Neural progenitor cell (in vitro differentiated cells): ENCODE measurements at regions not wholly inside any gene's neighbourhood (a gene's known extent, or its start where the extent isn't known, plus 50 kb on each side); places are given as distances from the start of the nearest gene placed in this dataset.

Experiments used
- DNase-seq: peaks from one replicate; pipeline ENCODE4 v3.0.0-alpha.2; 2016; ENCODE audit warnings: low spot score
- H2AFZ ChIP-seq: fragments of 200-600 bp; sonication (generic); replicated peaks from 2 replicates; pipeline ENCODE4 v1.6.1; 2016; ENCODE audit warnings: antibody characterized with exemption
- H3F3A ChIP-seq: fragments of 200-600 bp; sonication (generic); 2 replicates; pipeline ENCODE4 v1.6.1; 2016; ENCODE audit warnings: antibody characterized with exemption, low read depth
- H3K27ac ChIP-seq: fragments of 200-600 bp; sonication (generic); 2 replicates; pipeline ENCODE4 v1.5.1; 2016; ENCODE audit warnings: mild to moderate bottlenecking
- H3K27me3 ChIP-seq: fragments of 200-600 bp; sonication (generic); 2 replicates; pipeline ENCODE4 v1.6.1; 2016; ENCODE audit warnings: mild to moderate bottlenecking, moderate library complexity
- H3K36me3 ChIP-seq: fragments of 200-600 bp; sonication (generic); 2 replicates; pipeline ENCODE4 v1.5.1; 2016
- H3K4me1 ChIP-seq: fragments of 200-600 bp; sonication (generic); 2 replicates; pipeline ENCODE4 v1.6.1; 2016; ENCODE audit warnings: mixed run types
- H3K4me2 ChIP-seq: fragments of 200-600 bp; sonication (generic); 2 replicates; pipeline ENCODE4 v1.6.1; 2016
- H3K4me3 ChIP-seq: fragments of 200-600 bp; sonication (generic); 2 replicates; pipeline ENCODE4 v1.5.1; 2016
- H3K79me2 ChIP-seq: fragments of 200-600 bp; sonication (generic); 2 replicates; pipeline ENCODE4 v1.6.1; 2016; ENCODE audit warnings: low read depth
- H3K9ac ChIP-seq: fragments of 200-600 bp; sonication (generic); 2 replicates; pipeline ENCODE4 v1.6.1; 2016
- H3K9me3 ChIP-seq: fragments of 200-600 bp; sonication (generic); 2 replicates; pipeline ENCODE4 v1.5.1; 2016; ENCODE audit warnings: low read depth
- H4K20me1 ChIP-seq: fragments of 200-600 bp; sonication (generic); 2 replicates; pipeline ENCODE4 v1.6.1; 2016; ENCODE audit warnings: low read depth
- H3K27ac Mint-ChIP-seq: 3 replicates; pipeline ENCODE4 v1.8.0; 2021; ENCODE audit warnings: mixed read lengths
- H3K27me3 Mint-ChIP-seq: 2 replicates; pipeline ENCODE4 v1.8.0; 2022; ENCODE audit warnings: low read depth, mild to moderate bottlenecking, inconsistent platforms, moderate library complexity, mixed read lengths; ENCODE audit not compliant: insufficient read depth
- H3K36me3 Mint-ChIP-seq: 3 replicates; pipeline ENCODE4 v1.8.0; 2021; ENCODE audit warnings: mixed read lengths
- H3K4me1 Mint-ChIP-seq: 3 replicates; pipeline ENCODE4 v1.8.0; 2021; ENCODE audit warnings: mixed read lengths
- H3K4me3 Mint-ChIP-seq: 3 replicates; pipeline ENCODE4 v1.8.0; 2021; ENCODE audit warnings: mild to moderate bottlenecking, moderate library complexity, mixed read lengths
- H3K9me3 Mint-ChIP-seq: 3 replicates; pipeline ENCODE4 v1.8.0; 2020; ENCODE audit warnings: mixed read lengths
- EZH2 ChIP-seq: fragments of 200-600 bp; sonication (generic); IDR thresholded peaks from 2 replicates; pipeline ENCODE4 v1.6.1; 2017; ENCODE audit warnings: antibody characterized with exemption, mild to moderate bottlenecking, moderate library complexity
- EZH2phosphoT487 ChIP-seq: fragments of 200-600 bp; sonication (generic); IDR thresholded peaks from 2 replicates; pipeline ENCODE4 v1.6.1; 2017; ENCODE audit warnings: antibody characterized with exemption
- TF ChIP-seq, protein P1 (sequence below): fragments of 200-600 bp; sonication (generic); IDR thresholded peaks from 2 replicates; pipeline ENCODE4 v1.5.1; 2017; ENCODE audit warnings: antibody characterized with exemption, mild to moderate bottlenecking

DNA sequence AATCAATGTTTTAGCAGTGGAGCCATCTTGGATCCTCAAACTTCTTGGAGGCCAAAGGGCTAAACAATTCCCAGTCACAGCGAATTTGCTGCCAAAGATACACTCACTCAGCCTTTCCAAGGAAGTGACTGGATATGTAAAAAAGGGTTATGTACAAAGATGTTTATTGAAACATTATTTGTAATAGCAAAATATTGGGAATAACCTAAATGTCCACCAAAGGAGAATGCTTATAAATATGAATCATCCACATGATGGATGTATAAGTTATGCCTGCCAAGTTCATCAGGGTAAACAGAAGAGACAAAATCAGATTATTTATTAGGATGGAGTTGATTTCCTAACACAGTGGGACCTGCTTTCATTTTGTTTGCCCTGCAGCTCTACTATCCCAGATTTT, 145.2 kb upstream of the ABCA1 start:
- Mint-ChIP-seq H3K27ac (no peak overlapping the region), H3K4me3 (no peak overlapping the region), H3K4me1 (peaks cover 12% of the 10 kb centered on the region), H3K27me3 (peaks cover 4% of the 10 kb centered on the region), H3K9me3 (no peaks in the 10 kb centered on the region), H3K36me3 (no peaks in the 10 kb centered on the region)
- no peaks in the 10 kb centered on the region for H3K79me2 ChIP-seq
- no peaks in the 10 kb centered on the region for H3K36me3 ChIP-seq
- H3K9ac ChIP-seq, result no peak overlapping the region
- H3F3A ChIP-seq, result no peaks in the 10 kb centered on the region
- no peak overlapping the region for H3K4me3 ChIP-seq
- no peaks in the 10 kb centered on the region for H3K4me1 ChIP-seq
- DNase-seq, result no peak
- no peak overlapping the region for H3K4me2 ChIP-seq
- H3K27me3 ChIP-seq, result no peaks in the 10 kb centered on the region
- no peak for TF ChIP-seq EZH2phosphoT487
- TF ChIP-seq, protein P1, sequence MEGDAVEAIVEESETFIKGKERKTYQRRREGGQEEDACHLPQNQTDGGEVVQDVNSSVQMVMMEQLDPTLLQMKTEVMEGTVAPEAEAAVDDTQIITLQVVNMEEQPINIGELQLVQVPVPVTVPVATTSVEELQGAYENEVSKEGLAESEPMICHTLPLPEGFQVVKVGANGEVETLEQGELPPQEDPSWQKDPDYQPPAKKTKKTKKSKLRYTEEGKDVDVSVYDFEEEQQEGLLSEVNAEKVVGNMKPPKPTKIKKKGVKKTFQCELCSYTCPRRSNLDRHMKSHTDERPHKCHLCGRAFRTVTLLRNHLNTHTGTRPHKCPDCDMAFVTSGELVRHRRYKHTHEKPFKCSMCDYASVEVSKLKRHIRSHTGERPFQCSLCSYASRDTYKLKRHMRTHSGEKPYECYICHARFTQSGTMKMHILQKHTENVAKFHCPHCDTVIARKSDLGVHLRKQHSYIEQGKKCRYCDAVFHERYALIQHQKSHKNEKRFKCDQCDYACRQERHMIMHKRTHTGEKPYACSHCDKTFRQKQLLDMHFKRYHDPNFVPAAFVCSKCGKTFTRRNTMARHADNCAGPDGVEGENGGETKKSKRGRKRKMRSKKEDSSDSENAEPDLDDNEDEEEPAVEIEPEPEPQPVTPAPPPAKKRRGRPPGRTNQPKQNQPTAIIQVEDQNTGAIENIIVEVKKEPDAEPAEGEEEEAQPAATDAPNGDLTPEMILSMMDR, result no peak
- TF ChIP-seq EZH2, result no peak
- no peak overlapping the region for H2AFZ ChIP-seq
- no peaks in the 10 kb centered on the region for H4K20me1 ChIP-seq
- no peak overlapping the region for H3K27ac ChIP-seq
- H3K9me3 ChIP-seq, result no peaks in the 10 kb centered on the region

DNA sequence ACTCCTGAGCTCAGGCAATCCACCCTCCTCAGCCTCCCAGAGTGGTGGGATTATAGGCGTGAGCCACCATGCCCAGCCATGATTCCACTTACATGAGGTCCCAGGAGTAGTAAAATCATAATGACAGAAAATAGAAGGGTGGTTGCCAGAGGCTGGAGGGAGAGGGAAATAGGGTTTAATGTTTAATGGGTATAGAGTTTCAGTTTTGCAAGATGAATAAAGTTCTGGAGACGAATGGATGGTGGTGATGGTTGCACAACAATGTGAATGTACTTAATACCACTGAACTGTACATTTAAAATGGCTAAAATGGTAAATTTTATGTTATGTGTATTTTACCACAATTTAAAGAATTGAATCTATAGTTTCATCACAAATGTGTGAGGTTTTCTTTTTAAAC, 146.5 kb upstream of the ABCA1 start:
- Histone ChIP-seq H3K4me1 (no peaks in the 10 kb centered on the region), H3K27me3 (no peaks in the 10 kb centered on the region), H4K20me1 (no peaks in the 10 kb centered on the region), H3K79me2 (no peaks in the 10 kb centered on the region), H3K4me3 (no peak overlapping the region), H2AFZ (no peak overlapping the region), H3K9ac (no peak overlapping the region), H3K27ac (no peak overlapping the region), H3K4me2 (no peak overlapping the region), H3K9me3 (no peaks in the 10 kb centered on the region), H3K36me3 (no peaks in the 10 kb centered on the region), H3F3A (no peaks in the 10 kb centered on the region)
- Mint-ChIP-seq H3K4me3 (no peak overlapping the region), H3K27ac (no peak overlapping the region), H3K27me3 (peaks cover 4% of the 10 kb centered on the region), H3K9me3 (no peaks in the 10 kb centered on the region), H3K4me1 (peaks cover 10% of the 10 kb centered on the region), H3K36me3 (no peaks in the 10 kb centered on the region)
- TF ChIP-seq, protein P1, result no peak
- TF ChIP-seq EZH2phosphoT487 (no peak), EZH2 (no peak)
- no peak for DNase-seq

DNA sequence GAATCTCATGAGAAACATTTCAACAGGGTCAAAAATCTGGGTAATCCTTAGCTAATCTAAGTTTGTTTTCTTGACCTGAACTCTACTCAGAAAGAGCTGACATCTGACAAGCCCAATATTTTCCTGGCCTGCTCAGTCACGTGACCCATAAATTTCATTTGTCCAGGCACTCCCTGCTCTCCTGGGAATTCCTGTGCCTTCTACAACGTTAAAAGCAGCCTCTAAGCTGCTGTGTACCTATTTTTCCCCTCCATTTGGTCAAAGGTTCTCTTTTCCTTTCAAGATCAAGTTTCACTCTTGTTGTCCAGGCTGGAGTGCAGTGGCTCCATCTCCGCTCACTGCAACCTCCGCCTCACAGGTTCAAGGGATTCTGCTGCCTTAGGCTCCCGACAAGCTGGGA, 148.8 kb upstream of the ABCA1 start:
- Histone ChIP-seq H3K4me3 (no peak overlapping the region), H4K20me1 (no peaks in the 10 kb centered on the region), H3K4me1 (no peaks in the 10 kb centered on the region), H3K4me2 (no peak overlapping the region), H3K36me3 (no peaks in the 10 kb centered on the region), H3K79me2 (no peaks in the 10 kb centered on the region), H3F3A (no peaks in the 10 kb centered on the region), H2AFZ (no peak overlapping the region), H3K9me3 (no peaks in the 10 kb centered on the region), H3K27ac (no peak overlapping the region), H3K27me3 (no peaks in the 10 kb centered on the region), H3K9ac (no peak overlapping the region)
- Mint-ChIP-seq H3K4me3 (no peak overlapping the region), H3K27me3 (no peaks in the 10 kb centered on the region), H3K9me3 (no peaks in the 10 kb centered on the region), H3K4me1 (no peaks in the 10 kb centered on the region), H3K36me3 (no peaks in the 10 kb centered on the region), H3K27ac (no peak overlapping the region)
- TF ChIP-seq EZH2 (no peak), EZH2phosphoT487 (no peak)
- TF ChIP-seq, protein P1, result no peak
- DNase-seq, result no peak

DNA sequence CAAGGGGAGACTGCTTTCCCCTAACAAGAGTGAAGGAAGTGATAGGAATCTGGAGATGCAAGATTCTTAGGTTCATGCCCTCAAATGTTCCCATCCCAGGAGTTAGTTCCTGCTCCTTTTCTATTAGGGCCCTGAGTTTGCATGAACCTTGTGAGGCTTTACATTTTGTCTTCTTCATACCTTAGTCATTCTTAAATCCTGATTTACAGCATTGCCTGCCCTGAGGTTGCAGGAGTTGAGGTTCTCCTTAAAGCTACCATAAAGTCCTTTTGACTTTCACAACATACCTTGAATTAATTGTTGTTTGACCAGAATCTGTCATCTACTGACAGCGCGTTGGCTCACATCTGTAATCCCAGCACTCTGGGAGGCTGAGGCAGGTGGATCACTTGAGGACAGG, 151.5 kb upstream of the ABCA1 start:
- Histone ChIP-seq H3K27me3 (no peaks in the 10 kb centered on the region), H3K36me3 (no peaks in the 10 kb centered on the region), H3K9me3 (no peaks in the 10 kb centered on the region), H3K4me3 (no peak overlapping the region), H3K9ac (no peak overlapping the region), H2AFZ (no peak overlapping the region), H3K4me1 (no peaks in the 10 kb centered on the region), H3K79me2 (no peaks in the 10 kb centered on the region), H4K20me1 (no peaks in the 10 kb centered on the region), H3F3A (no peaks in the 10 kb centered on the region), H3K27ac (no peak overlapping the region), H3K4me2 (no peak overlapping the region)
- Mint-ChIP-seq H3K36me3 (no peaks in the 10 kb centered on the region), H3K4me3 (no peak overlapping the region), H3K4me1 (no peaks in the 10 kb centered on the region), H3K9me3 (no peaks in the 10 kb centered on the region), H3K27me3 (no peaks in the 10 kb centered on the region), H3K27ac (no peak overlapping the region)
- TF ChIP-seq EZH2 (no peak), EZH2phosphoT487 (no peak)
- TF ChIP-seq, protein P1, result no peak
- DNase-seq, result no peak
